WTC11 (cell line): ENCODE measurements at regions not wholly inside any gene's neighbourhood (a gene's known extent, or its start where the extent isn't known, plus 50 kb on each side); places are given as distances from the start of the nearest gene placed in this dataset.

Source experiments
- ATAC-seq: fragments of 200-7000 bp; cut with Tn5 transposase; 2 replicates; pipeline ENCODE4 v1.10.0; 2021; ENCODE audit warnings: mild to moderate bottlenecking, moderate library complexity
- CTCF ChIA-PET: fragments of 300-600 bp; sonication (Branson Sonifier 250); formaldehyde crosslinking; loops from one replicate; lab custom pipeline; 2021; ENCODE audit warnings: antibody characterized with exemption; lab: Charles Lee
- POLR2A ChIA-PET: fragments of 350-600 bp; sonication (Branson Sonifier 250); formaldehyde crosslinking; loops from one replicate; lab custom pipeline; 2021; ENCODE audit warnings: antibody characterized with exemption; lab: Charles Lee
- DNase-seq: peaks from one replicate; pipeline ENCODE4 v3.0.0; 2021; ENCODE audit warnings: low spot score
- H3K27ac Mint-ChIP-seq: 2 replicates; pipeline ENCODE4 v1.8.0; 2021; ENCODE audit warnings: mixed read lengths
- H3K27me3 Mint-ChIP-seq: 2 replicates; pipeline ENCODE4 v1.8.0; 2021; ENCODE audit warnings: low read depth, mild to moderate bottlenecking, moderate library complexity, mixed read lengths
- H3K36me3 Mint-ChIP-seq: 2 replicates; pipeline ENCODE4 v1.8.0; 2021; ENCODE audit warnings: mixed read lengths
- H3K4me1 Mint-ChIP-seq: 2 replicates; pipeline ENCODE4 v1.8.0; 2022; ENCODE audit warnings: mixed read lengths
- H3K4me3 Mint-ChIP-seq: 2 replicates; pipeline ENCODE4 v1.8.0; 2021; ENCODE audit warnings: mild to moderate bottlenecking, moderate library complexity, mixed read lengths
- H3K9me3 Mint-ChIP-seq: 2 replicates; pipeline ENCODE4 v1.8.0; 2021; ENCODE audit warnings: mixed read lengths
- ATF2 ChIP-seq: sonication (generic); formaldehyde crosslinking; IDR thresholded peaks from 2 replicates; pipeline ENCODE4 v1.8.1; 2022; ENCODE audit warnings: low read depth, missing genetic modification reagents, borderline replicate concordance
- CBFB ChIP-seq: sonication (generic); formaldehyde crosslinking; IDR thresholded peaks from 2 replicates; pipeline ENCODE4 v1.8.1; 2022; ENCODE audit warnings: mild to moderate bottlenecking, low read depth, missing genetic modification reagents
- CTCF ChIP-seq: fragments of 200-600 bp; IDR thresholded peaks from 2 replicates; pipeline ENCODE4 v1.8.0; 2022; ENCODE audit warnings: antibody characterized with exemption
- ELF4 ChIP-seq: sonication (generic); formaldehyde crosslinking; IDR thresholded peaks from 2 replicates; pipeline ENCODE4 v1.8.1; 2022; ENCODE audit warnings: low read depth, mild to moderate bottlenecking, moderate library complexity, missing genetic modification reagents
- EMX1 ChIP-seq: fragments of 250-450 bp; sonication (Bioruptor Pico); IDR thresholded peaks from 2 replicates; pipeline ENCODE4 v1.8.0; 2021; ENCODE audit warnings: mild to moderate bottlenecking
- FOXP1 ChIP-seq: sonication (generic); formaldehyde crosslinking; IDR thresholded peaks from 2 replicates; pipeline ENCODE4 v1.8.0; 2022; ENCODE audit warnings: missing genetic modification reagents, mild to moderate bottlenecking, moderate library complexity, borderline replicate concordance
- GRHL2 ChIP-seq: fragments of 250-450 bp; sonication (Bioruptor Pico); IDR thresholded peaks from 2 replicates; pipeline ENCODE4 v1.8.0; 2022; ENCODE audit warnings: mild to moderate bottlenecking, moderate library complexity; ENCODE audit not compliant: insufficient replicate concordance, severe bottlenecking
- GTF2I ChIP-seq: fragments of 250-450 bp; sonication (Bioruptor Pico); conservative IDR thresholded peaks from 2 replicates; pipeline ENCODE4 v1.4.0; 2021; ENCODE audit warnings: mild to moderate bottlenecking
- HMGA2 ChIP-seq: fragments of 250-450 bp; sonication (Bioruptor Pico); IDR thresholded peaks from 2 replicates; pipeline ENCODE4 v1.4.0; 2021; ENCODE audit warnings: mild to moderate bottlenecking, moderate library complexity
- IRF2 ChIP-seq: sonication (generic); formaldehyde crosslinking; IDR thresholded peaks from 2 replicates; pipeline ENCODE4 v1.8.0; 2022; ENCODE audit warnings: low read depth, missing genetic modification reagents, borderline replicate concordance
- JAZF1 ChIP-seq: fragments of 250-450 bp; sonication (Bioruptor Pico); IDR thresholded peaks from 2 replicates; pipeline ENCODE4 v1.9.0; 2021; ENCODE audit warnings: moderate library complexity, mild to moderate bottlenecking, inconsistent platforms
- JUN ChIP-seq: sonication (generic); formaldehyde crosslinking; IDR thresholded peaks from 2 replicates; pipeline ENCODE4 v1.8.0; 2023; ENCODE audit warnings: mild to moderate bottlenecking, missing genetic modification reagents
- MYBL2 ChIP-seq: sonication (generic); formaldehyde crosslinking; IDR thresholded peaks from 2 replicates; pipeline ENCODE4 v1.8.1; 2023; ENCODE audit warnings: mild to moderate bottlenecking, moderate library complexity, missing genetic modification reagents
- NFE2L1 ChIP-seq: sonication (generic); formaldehyde crosslinking; IDR thresholded peaks from 2 replicates; pipeline ENCODE4 v1.8.1; 2023; ENCODE audit warnings: missing genetic modification reagents
- NFYB ChIP-seq: sonication (generic); formaldehyde crosslinking; conservative IDR thresholded peaks from 2 replicates; pipeline ENCODE4 v1.8.0; 2022; ENCODE audit warnings: low read depth, missing genetic modification reagents
- PREB ChIP-seq: sonication (generic); formaldehyde crosslinking; IDR thresholded peaks from 2 replicates; pipeline ENCODE4 v1.8.1; 2022; ENCODE audit warnings: mild to moderate bottlenecking, missing genetic modification reagents, moderate library complexity, borderline replicate concordance
- RELA ChIP-seq: sonication (generic); formaldehyde crosslinking; IDR thresholded peaks from 2 replicates; pipeline ENCODE4 v1.8.1; 2022; ENCODE audit warnings: missing genetic modification reagents, mild to moderate bottlenecking, borderline replicate concordance
- SMAD4 ChIP-seq: sonication (generic); formaldehyde crosslinking; IDR thresholded peaks from 2 replicates; pipeline ENCODE4 v1.8.0; 2022; ENCODE audit warnings: mild to moderate bottlenecking, missing genetic modification reagents
- STAT6 ChIP-seq: sonication (generic); formaldehyde crosslinking; conservative IDR thresholded peaks from 2 replicates; pipeline ENCODE4 v1.8.1; 2023; ENCODE audit warnings: mild to moderate bottlenecking, low read depth, missing genetic modification reagents, moderate library complexity
- TEAD4 ChIP-seq: sonication (generic); formaldehyde crosslinking; IDR thresholded peaks from 2 replicates; pipeline ENCODE4 v1.8.0; 2022; ENCODE audit warnings: mild to moderate bottlenecking, missing genetic modification reagents
- ZNF263 ChIP-seq: sonication (generic); formaldehyde crosslinking; IDR thresholded peaks from 2 replicates; pipeline ENCODE4 v1.8.1; 2022; ENCODE audit warnings: low read depth, mild to moderate bottlenecking, moderate library complexity, missing genetic modification reagents
- ZNF416 ChIP-seq: fragments of 250-450 bp; sonication (Bioruptor Pico); IDR thresholded peaks from 2 replicates; pipeline ENCODE4 v1.9.0; 2021; ENCODE audit warnings: mild to moderate bottlenecking, inconsistent platforms
- ZNF671 ChIP-seq: fragments of 250-450 bp; sonication (Bioruptor Pico); IDR thresholded peaks from 2 replicates; pipeline ENCODE4 v1.8.0; 2021; ENCODE audit warnings: mild to moderate bottlenecking
- TF ChIP-seq, protein P1 (sequence below): sonication (generic); formaldehyde crosslinking; IDR thresholded peaks from 2 replicates; pipeline ENCODE4 v1.8.0; 2022; ENCODE audit warnings: mild to moderate bottlenecking, missing genetic modification reagents
- TF ChIP-seq, protein P2 (sequence below): fragments of 250-450 bp; sonication (Bioruptor Pico); IDR thresholded peaks from 2 replicates; pipeline ENCODE4 v2.1.2; 2022; ENCODE audit warnings: mild to moderate bottlenecking, moderate library complexity

DNA sequence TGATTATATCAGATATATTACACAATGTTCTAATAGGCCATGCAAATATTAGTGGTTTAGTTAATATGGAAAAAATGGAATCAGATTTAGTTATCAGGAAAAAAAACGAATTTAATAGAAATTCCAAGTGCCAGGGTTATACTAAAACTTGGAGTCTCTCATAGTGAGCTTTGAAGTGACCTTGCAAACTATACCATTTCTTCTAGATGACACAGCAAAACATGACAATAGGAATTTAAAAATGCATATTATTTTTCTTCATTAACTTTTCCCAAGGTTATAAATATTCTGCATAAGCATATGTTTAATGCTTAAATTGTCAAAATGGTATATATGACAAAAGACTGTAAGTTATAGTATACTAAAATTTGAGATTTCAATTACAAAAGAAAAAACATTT, 250.1 kb upstream of the DCN start:
- H3K4me3 Mint-ChIP-seq, result no peak overlapping the region
- ATAC-seq, result no peak
- H3K27me3 Mint-ChIP-seq, result 0 out of 2 replicates have a peak, but pooled peaks cover 2% of the 10 kb centered on the region
- ChIA-PET POLR2A (no interaction called here), CTCF (no interaction called here)
- no peak for TF ChIP-seq CTCF
- TF ChIP-seq HMGA2, result no peak
- TF ChIP-seq RELA (CRISPR knock-in tag), result no peak
- TF ChIP-seq CBFB (CRISPR knock-in tag), result no peak
- no peak for TF ChIP-seq NFYB (CRISPR knock-in tag)
- no peak for TF ChIP-seq ATF2 (CRISPR knock-in tag)
- no peak for TF ChIP-seq ZNF671 (CRISPR knock-in tag)
- TF ChIP-seq FOXP1 (CRISPR knock-in tag), result no peak
- TF ChIP-seq GRHL2, result no peak
- no peak for TF ChIP-seq JAZF1 (CRISPR knock-in tag)
- no peak for TF ChIP-seq ELF4 (CRISPR knock-in tag)
- TF ChIP-seq GTF2I (CRISPR knock-in tag), result no peak
- no peak for TF ChIP-seq TEAD4 (CRISPR knock-in tag)
- TF ChIP-seq SMAD4, result no peak
- H3K27ac Mint-ChIP-seq, result no peak overlapping the region
- DNase-seq, result no peak
- H3K4me1 Mint-ChIP-seq, result peaks cover 6% of the 10 kb centered on the region
- H3K36me3 Mint-ChIP-seq, result no peaks in the 10 kb centered on the region
- no peaks in the 10 kb centered on the region for H3K9me3 Mint-ChIP-seq

GRCh38 chr12:91432089-91432488, 249.5 kb upstream of the DCN start:
- H3K27ac Mint-ChIP-seq, result no peak overlapping the region
- TF ChIP-seq, protein P1, sequence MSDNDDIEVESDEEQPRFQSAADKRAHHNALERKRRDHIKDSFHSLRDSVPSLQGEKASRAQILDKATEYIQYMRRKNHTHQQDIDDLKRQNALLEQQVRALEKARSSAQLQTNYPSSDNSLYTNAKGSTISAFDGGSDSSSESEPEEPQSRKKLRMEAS (CRISPR knock-in tag), result no peak
- TF ChIP-seq PREB, result no peak
- TF ChIP-seq GRHL2, result no peak
- TF ChIP-seq HMGA2, result no peak
- no peak for TF ChIP-seq TEAD4 (CRISPR knock-in tag)
- no peak for TF ChIP-seq JUN (CRISPR knock-in tag)
- TF ChIP-seq ZNF263 (CRISPR knock-in tag), result no peak
- no peak for TF ChIP-seq STAT6
- no peak for TF ChIP-seq ZNF416 (CRISPR knock-in tag)
- no peak for TF ChIP-seq IRF2 (CRISPR knock-in tag)
- TF ChIP-seq NFE2L1 (CRISPR knock-in tag), result no peak
- TF ChIP-seq, protein P2, sequence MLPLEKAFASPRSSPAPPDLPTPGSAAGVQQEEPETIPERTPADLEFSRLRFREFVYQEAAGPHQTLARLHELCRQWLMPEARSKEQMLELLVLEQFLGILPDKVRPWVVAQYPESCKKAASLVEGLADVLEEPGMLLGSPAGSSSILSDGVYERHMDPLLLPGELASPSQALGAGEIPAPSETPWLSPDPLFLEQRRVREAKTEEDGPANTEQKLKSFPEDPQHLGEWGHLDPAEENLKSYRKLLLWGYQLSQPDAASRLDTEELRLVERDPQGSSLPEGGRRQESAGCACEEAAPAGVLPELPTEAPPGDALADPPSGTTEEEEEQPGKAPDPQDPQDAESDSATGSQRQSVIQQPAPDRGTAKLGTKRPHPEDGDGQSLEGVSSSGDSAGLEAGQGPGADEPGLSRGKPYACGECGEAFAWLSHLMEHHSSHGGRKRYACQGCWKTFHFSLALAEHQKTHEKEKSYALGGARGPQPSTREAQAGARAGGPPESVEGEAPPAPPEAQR (CRISPR knock-in tag), result no peak
- TF ChIP-seq MYBL2 (CRISPR knock-in tag), result no peak
- no peak for TF ChIP-seq EMX1 (CRISPR knock-in tag)
- no peak overlapping the region for H3K4me3 Mint-ChIP-seq
- peaks cover 6% of the 10 kb centered on the region for H3K4me1 Mint-ChIP-seq
- ATAC-seq (peak; percentile 53), DNase-seq (no peak)
- ChIA-PET POLR2A (no interaction called here), CTCF (interaction anchor here (0.9 to 1.0 kb wide), 2 partner anchors 51 to 77 kb away, joined by 3 read pairs; no protein-coding TSS in a partner anchor)
- no peaks in the 10 kb centered on the region for H3K36me3 Mint-ChIP-seq
- 0 out of 2 replicates have a peak, but pooled peaks cover 2% of the 10 kb centered on the region for H3K27me3 Mint-ChIP-seq
- H3K9me3 Mint-ChIP-seq, result no peaks in the 10 kb centered on the region
